HL-60/S4 treated with retinoic acid at 250 ng/mL for 4 days and 3 days (cell line): ENCODE measurements at regions not wholly inside any gene's neighbourhood (a gene's known extent, or its start where the extent isn't known, plus 50 kb on each side); places are given as distances from the start of the nearest gene placed in this dataset.
"Not testable (repeated sequence)": the region's sequence is repeated elsewhere in the genome, so short reads cannot be mapped to it uniquely, and the experiment has no call there.

Experiments
- in situ Hi-C: fragments of 300-500 bp; cut with MboI; formaldehyde crosslinking; loops from 2 replicates; pipeline ENCODE4 v1.7.0; 2022; ENCODE audit warnings: low sequenced_read_pairs

DNA sequence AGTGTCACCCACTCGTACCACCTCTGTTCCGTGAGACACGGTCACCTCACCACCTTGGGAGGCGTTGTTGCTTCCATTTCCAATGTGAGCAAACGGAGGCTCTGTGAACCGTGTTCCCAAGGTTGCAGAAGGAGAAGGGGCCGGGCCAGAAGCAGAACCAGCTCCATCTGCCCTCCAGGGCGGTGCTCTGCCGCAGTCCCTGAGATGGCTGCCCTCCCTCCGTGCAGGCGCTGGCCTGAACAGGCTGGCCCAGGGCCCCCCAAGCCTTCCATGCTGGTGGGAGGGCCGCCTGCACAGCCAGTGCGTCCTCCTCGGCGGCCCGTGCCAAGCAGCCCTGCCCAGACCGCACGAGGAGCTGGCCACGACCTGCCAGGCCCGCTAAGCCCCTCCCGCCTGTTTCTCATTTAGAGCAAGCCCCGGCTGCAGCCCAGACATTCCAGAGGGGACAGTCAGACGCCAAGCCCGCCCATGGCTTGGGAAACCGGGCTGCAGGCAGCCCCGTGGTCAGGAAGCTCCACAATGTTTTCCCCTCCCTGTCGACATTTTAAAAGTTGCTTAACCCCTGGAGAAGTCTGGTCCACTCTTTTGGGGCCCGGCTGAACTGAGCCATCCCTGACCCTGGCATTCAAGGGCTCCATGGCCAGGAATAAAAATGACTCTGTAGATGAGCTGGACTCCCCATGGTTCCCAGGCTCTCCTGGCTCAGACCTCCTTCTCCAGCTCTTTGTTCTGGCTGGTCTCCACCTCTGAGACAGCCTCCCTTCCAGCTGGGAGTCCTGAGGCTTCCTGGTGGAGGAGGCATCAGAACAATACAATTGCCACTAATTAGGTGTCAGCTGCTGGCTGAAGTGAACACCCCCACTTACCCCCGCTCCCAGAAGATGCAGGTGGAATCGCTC, 236.0 kb downstream of the BCL11B start:
- in situ Hi-C loops: no loop called here

DNA sequence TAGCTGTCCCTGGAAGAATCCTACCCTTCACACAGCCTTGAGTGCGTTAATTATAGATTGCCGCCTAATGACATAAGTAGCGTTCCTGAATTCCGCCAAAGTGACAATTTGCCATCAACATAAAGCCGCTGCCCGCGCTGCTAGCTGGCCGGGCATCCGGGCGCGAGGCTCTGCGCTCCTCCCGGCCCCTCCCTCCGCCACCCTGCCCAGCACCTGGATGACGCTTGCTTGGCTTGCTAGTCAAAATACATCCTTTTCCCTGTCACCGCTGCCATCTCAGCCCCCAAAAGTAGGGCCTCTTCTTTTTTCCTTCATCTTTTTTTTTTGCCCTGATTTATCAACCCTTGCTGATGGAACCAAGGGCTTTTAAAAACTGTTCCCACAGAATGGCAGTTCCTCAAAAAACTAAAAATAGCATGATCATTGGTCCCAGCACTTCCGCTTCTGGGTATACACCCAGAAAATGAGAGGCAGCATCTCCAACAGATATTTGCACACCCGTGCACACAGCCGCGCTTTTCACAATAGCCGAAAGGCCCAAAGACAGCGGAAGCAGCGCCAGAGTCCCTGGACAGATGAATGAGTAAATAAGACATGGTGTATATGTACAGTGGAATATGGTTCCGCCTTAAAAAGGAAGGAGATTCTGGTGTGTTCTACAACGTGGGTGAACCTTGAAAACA, 235.2 kb downstream of the BCL11B start:
- in situ Hi-C loops: no loop called here

DNA sequence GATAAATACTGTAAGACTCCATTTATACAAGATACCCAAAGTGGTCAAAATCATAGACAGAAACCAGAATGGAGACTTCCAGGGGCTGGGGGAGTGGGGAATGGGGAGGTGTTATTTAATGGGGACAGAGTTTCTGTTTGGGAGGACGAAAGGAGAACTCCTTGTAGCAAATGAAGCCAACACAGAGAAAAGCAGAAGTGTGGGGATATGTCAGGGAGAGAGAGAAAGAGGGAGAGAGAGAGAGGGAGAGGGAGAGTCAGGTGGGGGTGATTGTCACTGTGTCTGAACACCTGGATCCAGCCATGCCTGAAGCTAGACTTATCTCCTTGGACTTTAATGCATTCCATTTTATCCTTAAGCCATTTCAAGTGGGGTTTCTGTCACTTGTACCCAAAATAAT, 234.7 kb downstream of the BCL11B start:
- in situ Hi-C loops: not testable (repeated sequence)

DNA sequence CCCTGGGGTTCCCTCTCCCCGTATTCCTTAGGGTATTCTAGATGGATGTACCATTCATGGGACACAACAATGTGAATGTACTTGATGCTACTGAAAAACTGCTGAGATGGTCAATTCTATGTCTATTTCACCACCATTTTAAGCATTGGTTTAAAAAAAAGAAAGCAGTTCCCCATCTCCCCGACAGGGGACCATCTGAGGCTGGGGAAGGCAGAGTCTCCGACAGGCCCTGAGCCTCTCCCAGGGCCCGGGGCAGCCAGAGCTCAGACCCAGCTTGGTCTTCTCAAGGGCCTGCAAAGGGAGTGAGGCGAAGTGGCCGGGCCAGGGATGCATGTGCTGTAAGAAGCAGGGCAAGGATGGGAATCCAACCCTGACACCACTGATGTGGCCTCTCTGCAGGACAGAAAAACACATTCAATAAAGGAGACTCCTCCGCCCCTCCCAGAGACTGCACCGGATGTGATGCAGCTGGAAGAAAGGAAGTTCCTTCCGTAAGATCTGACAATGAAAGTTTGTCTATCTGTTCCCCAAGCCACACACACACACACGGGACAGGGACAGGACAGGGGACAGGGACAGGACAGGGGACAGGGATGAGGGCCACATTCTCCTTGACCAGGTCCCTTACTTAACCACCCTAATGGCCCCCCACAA, 234.1 kb downstream of the BCL11B start:
- in situ Hi-C loops: no loop called here

DNA sequence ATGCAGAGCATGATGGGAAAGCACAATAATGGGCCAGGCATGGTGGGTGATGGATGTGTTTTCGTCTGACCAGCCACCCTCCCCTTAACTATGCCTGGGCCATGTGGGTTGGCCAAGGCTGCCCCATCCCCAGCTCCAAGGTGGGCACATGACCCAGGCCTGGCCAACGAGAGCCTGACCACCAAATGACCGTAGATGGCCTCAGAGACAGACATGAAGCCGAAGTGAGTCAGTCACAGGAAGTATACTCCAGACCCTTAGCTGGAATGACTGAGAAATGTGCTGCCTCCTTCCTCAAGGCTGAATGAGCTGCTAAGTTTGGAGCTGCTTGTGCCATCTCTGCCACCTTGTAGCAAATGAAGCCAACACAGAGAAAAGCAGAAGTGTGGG, 233.6 kb downstream of the BCL11B start:
- in situ Hi-C loops: no loop called here

DNA sequence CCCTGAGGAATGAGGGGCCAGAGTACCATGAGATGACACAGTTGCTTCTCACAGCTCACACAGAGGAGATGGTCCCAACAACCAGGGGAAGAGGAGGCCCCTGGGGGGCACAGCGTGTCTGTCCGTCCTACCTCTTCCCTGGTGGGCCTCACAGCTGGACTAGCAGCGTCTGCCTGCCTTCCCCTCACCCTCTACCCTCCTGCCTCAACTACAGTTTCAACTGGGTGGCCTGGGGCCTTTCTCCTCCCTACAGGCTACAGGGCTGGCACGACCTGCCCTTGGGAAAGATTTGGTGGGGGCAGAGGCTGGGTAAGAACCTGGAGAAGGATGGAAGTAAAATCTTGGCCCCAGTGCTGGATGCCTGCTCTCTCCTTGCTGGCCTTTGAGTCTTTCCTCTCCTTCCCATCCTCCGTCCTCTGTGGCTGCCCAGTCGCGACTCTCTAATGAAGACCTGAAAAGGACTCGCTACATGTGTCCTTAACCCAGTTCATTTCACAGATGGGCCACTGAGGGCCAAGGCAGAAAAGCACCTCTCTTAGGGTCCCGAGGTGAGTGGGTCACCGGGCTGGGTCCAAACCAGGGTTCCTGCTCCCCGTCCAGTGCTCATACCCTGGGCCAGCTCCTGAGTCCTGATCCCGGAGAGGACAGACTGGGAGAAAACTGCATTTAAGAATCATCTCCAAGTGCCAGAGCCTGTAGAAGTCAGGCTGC, 232.5 kb downstream of the BCL11B start:
- in situ Hi-C loops: no loop called here

DNA sequence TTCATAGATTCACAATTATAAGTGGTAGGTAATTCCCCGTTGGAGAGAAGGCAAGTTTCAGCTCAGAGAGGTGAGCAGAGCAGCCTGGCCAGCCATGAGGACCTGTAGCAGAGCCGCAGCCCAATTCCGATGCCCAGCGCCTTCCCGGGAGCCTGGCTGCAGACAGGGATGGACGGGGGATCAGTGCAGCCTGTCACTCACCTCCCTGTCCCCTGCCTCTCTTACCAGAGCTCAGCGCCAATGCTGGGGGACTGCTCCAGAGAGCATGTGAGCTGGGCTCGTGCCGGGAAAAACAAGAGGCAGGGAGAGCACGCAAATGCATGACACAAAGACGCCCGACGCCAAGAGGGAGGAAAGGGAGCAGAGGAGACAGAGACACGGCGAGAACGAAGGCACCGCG, 231.9 kb downstream of the BCL11B start:
- in situ Hi-C loops: no loop called here

DNA sequence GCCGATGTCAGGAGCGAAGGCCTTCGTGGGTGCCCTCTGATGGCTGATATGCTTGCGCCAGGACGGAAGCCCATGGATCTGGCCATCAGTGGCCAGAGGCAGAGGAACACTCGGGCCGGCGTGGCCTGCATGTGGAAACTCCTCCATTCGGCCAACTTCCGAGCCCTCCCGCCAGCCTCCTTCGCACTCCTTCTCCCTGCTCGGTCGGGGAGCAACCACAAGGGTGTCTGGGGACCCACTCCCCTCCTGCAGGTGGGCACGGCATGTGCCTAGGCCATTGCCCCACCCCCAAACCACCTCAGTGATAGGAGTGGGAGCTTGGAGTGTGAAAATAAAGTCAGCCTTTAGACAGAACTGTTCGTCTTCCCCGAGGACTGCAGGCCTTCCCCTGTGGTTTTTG, 231.3 kb downstream of the BCL11B start:
- in situ Hi-C loops: no loop called here

DNA sequence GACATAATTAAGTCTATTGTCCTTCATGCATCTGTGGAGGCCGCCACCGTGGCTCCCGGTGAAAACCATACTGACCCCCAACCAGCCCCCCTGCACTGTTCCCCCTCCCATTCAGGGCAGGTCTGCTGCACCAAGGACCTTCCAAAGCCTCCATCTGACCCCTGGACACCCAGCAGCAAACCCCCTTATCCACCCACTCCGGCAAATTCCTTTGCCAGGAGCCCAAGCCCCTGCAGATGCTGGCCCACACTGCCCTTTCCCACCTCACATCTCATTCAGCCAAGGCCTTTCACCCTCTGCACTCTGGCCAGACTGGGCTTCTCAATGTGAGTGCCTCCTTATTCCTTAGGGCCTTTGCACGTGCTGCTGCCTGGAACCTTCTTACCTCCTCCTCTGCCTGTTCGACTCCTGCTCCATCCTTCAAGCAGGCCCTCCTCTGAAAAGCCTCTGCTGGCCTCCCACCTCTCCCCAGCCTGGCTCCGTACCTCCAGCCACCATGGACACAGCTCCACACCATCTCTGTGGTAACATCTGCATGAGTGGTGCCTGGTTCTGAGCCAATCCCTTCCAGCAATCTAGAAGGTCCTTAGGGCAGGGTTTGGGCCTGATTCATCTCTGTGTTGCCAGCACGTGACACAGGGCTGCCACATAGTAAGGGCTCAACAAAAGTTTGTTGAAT, 230.7 kb downstream of the BCL11B start:
- in situ Hi-C loops: no loop called here

DNA sequence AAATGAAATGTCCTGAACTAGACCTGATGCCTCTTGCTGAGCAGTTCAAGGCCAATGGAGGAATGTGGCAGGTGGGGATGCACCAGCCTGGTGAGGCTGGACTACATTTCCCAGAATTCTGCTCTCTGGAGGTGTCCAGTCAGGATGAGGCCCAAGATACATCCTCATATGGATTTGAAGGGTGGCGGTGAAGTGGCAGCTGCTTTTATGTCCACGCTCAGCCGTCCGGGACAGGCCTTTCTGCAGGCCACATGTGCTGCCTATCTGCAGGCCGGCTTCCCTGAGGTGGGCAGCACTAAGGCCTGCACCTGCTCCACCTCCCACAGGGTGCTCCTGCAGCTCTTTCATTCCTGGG, 230.2 kb downstream of the BCL11B start:
- in situ Hi-C loops: no loop called here

DNA sequence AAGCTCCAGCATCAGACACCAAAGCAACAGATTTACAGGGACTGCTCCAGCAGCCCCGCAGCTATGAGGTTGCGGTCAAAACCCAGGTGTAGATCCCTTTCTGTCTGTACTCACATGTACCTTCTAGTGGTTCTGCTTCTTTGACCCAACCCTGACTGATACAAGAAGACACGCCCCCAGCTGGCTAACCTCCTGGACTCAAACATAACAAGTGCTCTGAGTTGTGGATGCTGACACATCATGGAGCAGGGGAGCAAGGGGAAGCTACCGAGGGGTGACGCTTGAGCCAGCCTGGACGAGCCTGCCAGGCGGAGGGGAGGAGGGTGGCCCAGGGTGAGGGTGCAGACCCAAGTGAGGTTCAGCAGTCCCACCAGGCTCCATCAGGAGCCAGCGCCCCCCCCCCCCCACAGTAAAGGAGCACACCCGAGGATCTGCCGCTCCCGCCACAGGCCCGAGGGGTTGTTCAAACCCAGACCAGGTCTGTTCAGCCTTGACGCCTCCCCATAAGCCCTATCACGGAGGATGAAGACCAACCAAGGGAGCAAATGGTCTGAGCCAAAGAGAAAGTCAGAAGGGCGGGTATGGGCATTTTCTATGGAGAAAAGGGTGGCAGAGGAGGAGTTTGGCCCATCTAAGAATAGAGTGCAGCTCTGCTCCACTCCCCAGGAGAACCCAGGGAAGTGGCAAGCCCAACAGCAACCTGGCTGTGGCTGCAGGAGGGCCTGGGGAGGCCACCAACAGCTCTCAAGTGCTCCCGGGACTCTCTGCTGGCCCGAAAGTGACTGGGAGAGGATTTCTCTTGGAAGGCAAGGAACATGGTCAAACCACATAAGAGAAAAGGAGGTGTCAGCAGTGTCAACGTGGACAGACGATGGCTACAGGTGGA, 229.4 kb downstream of the BCL11B start:
- in situ Hi-C loops: no loop called here

DNA sequence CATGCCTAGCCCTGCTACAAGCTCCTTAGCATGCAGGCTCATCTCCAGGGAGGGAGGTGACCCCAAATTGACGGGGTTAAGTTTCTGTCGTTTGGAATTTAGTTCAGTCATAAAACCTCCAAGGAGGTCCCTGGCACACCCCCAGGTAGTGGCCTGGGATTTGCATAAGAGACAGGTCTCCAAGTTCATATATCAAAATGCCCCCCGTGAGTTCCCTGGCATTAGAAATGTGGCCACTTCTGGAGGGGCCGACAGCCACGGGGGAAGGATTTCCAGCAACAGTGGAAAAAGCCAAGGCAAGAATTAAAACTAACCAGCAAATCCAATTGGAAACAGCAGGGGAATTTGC, 228.8 kb downstream of the BCL11B start:
- in situ Hi-C loops: no loop called here

DNA sequence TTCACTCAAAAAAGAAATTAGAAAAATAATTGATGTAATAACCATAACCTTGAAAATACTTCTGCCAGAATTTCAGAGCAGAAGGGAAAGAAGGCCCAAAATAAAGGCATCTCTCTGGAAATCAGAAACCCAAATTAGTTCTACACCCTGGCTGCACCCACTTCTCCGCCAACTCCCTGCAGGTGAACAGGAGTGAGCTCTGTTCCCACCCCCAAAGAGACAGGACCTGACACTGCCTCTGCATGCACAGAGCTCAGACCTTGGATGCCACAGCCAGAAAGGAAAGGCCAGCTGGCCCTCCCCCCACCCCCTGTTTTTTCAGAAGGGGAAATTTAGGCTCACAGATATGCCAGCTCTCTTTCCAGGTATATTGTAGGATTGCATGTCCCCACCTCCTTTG, 228.2 kb downstream of the BCL11B start:
- in situ Hi-C loops: no loop called here

DNA sequence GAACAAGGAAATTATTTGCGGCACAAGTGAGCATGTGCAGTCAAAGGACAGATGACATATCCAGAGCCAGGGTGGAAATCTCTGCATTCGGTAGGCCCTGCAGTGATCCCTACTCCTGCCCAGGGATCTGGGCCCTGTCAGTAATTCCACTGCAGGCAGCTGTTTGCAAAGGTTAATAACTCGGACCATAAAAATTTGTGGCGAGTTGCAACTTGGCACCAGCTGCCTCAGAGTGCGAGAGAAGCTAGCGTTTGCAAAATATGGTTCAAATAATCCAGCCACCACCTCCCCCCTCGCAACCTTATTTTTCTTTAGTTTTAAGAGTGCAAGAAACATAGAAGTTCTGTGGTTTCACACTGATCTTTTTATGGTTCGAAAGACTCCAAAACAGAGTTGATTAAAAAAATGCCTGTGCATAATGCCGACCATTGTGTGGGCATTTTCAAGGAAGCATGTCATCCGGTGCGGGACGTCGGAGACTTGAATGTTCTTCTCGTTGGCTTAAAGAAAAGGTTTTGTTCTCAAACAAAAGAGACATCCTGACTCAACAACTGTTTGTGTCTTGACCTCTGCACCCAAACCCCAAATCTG, 224.5 kb downstream of the BCL11B start:
- in situ Hi-C loops: no loop called here

DNA sequence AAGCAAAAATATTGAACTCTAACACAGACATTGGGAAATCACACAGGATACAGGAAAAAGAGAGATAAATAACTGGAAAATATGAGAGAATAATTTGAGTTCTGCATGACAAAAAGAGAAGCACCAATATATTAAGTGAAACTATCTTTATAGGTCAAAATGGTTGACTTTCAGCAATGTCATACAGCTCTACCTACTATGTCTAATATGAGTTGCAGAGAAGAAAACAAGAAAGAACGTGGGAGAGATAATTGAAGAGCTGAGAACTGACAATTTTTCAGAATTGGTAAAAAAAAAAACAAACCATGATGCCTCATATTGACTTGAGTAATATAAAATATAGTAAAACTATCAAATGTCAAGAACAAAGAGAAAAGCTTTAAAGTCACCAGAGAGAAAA, 221.7 kb downstream of the BCL11B start:
- in situ Hi-C loops: no loop called here

DNA sequence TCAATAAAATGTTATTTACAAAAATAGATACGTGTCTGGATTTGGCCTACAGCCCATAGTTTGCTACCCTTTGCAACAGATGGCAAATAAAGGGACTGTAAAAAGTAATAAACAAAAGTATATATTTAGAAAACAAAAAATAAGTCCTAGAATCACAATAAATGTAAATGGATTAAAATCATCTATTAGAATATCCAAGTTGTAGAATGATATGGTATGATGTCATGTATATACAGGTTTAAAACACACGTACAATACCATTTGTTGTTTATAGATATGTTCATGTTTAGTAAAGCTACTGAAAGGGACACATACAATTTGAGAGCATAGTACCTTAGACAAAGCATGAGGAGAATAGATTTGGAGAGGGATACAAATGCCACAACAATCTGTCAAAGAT, 219.5 kb downstream of the BCL11B start:
- in situ Hi-C loops: no loop called here

DNA sequence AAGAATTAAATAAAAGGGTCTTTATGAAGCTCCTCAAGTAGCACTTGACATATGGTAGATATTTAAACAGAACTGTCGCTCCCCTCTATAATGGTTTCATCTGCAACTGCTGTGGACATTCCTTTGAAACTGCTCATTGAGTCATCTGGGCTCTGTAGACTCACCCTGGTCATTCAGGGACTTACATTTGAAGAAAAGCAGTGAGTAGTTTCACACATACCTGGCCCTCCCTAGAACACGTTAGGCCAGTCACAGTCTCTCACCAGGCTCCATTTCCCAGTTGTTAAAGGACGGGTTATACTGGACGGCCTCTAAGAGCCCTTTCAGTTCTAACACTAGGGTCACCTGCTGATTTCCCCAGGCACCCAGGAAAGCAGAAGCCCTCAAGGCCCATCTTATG, 217.0 kb downstream of the BCL11B start:
- in situ Hi-C loops: no loop called here

DNA sequence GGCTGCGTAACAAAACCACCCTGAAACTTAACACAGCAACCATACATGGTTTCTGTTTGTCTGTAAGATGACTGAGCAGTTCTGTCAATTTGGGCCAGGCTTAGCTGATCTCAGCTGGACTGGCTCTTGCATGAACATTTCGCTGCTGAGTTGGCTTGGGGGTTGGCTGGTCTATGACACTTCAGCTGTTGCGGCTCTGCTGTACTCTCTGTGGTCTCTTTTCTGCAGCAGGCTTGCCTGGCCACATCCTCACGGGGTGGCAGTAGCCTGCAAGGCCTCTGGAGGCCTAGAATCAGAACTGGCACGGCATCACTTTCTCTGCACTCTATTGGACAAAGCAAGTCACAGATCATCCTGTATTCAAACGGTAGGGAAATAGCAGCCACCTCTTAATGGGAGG, 216.2 kb downstream of the BCL11B start:
- in situ Hi-C loops: no loop called here

DNA sequence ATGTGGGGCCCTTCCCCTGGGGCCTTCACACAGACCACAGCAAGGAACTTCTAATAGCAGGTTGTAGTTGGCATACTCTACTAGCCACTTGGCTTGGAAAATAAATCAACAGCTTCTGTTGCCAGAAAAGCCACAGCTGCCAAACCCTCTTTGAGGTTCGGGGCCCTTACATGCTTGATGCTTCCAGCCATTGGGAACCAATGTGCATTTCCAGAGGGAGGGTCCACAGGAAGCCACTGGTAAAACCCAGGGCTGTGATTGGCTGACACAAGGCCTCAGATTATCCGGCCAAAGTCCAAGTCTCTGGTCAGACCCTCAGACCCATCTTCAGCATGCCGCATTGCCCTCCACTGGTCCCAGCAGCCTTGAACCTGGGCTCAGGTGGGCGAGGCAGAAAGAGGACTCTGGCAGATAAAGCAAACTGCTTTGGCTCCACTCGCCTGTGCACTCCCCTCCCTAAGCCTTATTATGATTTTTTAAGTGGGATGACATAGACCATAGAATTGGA, 214.4 kb downstream of the BCL11B start:
- in situ Hi-C loops: no loop called here
